ENCODE measurements at regions not wholly inside any gene's neighbourhood (a gene's known extent, or its start where the extent isn't known, plus 50 kb on each side); places are given as distances from the start of the nearest gene placed in this dataset.

- no peaks in the 10 kb centered on the region for H3K4me1 ChIP-seq
- H3K36me3 ChIP-seq (replicated peaks), result no peaks in the 10 kb centered on the region
- H3K9me3 ChIP-seq, result no peaks in the 10 kb centered on the region
- H3K27me3 ChIP-seq (ENCODE audit: low read depth), result no peaks in the 10 kb centered on the region
- no peak overlapping the region for H3K4me3 ChIP-seq
- in situ Hi-C loops (cut with MboI; ENCODE audit: low sequenced_read_pairs), result no loop called here
- DNase-seq (ENCODE audit: low spot score in 2 of 2), result no peak
These were observed 643.4 kb downstream of the DNAJB9 start for GRCh38 chr7:109213081-109213480.

- no peak overlapping the region for H3K4me3 ChIP-seq
- H3K27me3 ChIP-seq (ENCODE audit: low read depth), result no peaks in the 10 kb centered on the region
- no peak for DNase-seq (ENCODE audit: low spot score in 2 of 2)
- no peaks in the 10 kb centered on the region for H3K9me3 ChIP-seq
- H3K36me3 ChIP-seq (replicated peaks), result no peaks in the 10 kb centered on the region
- in situ Hi-C loops (cut with MboI; ENCODE audit: low sequenced_read_pairs), result no loop called here
- H3K4me1 ChIP-seq, result no peaks in the 10 kb centered on the region
These were observed 645.7 kb downstream of the DNAJB9 start for GRCh38 chr7:109215341-109215740.

- Histone ChIP-seq H3K36me3 (replicated peaks) (no peaks in the 10 kb centered on the region), H3K4me1 (no peaks in the 10 kb centered on the region)
These were observed 654.4 kb downstream of the DNAJB9 start for GRCh38 chr7:109224100-109224499.

GRCh38 chr7:109226699-109227098, 657.0 kb downstream of the DNAJB9 start:
- no peaks in the 10 kb centered on the region for H3K9me3 ChIP-seq
- no peaks in the 10 kb centered on the region for H3K27me3 ChIP-seq (ENCODE audit: low read depth)
- H3K4me3 ChIP-seq, result no peak overlapping the region
- no peaks in the 10 kb centered on the region for H3K4me1 ChIP-seq
- in situ Hi-C loops (cut with MboI; ENCODE audit: low sequenced_read_pairs), result no loop called here
- no peak for DNase-seq (ENCODE audit: low spot score in 2 of 2)
- H3K36me3 ChIP-seq (replicated peaks), result no peaks in the 10 kb centered on the region

More at GRCh38 chr7:109224100-109224499, 654.4 kb downstream of the DNAJB9 start:
- DNase-seq (ENCODE audit: low spot score in 2 of 2), result no peak
- in situ Hi-C loops (cut with MboI; ENCODE audit: low sequenced_read_pairs), result no loop called here
- H3K4me3 ChIP-seq, result no peak overlapping the region
- no peaks in the 10 kb centered on the region for H3K27me3 ChIP-seq (ENCODE audit: low read depth)
- H3K9me3 ChIP-seq, result no peaks in the 10 kb centered on the region

GRCh38 chr7:109235316-109235715, 665.6 kb downstream of the DNAJB9 start:
- Histone ChIP-seq H3K36me3 (replicated peaks) (no peaks in the 10 kb centered on the region), H3K4me1 (no peaks in the 10 kb centered on the region), H3K27me3 (ENCODE audit: low read depth) (no peaks in the 10 kb centered on the region), H3K4me3 (no peak overlapping the region), H3K9me3 (no peaks in the 10 kb centered on the region)
- DNase-seq (ENCODE audit: low spot score in 2 of 2), result no peak
- in situ Hi-C loops (cut with MboI; ENCODE audit: low sequenced_read_pairs), result no loop called here

GRCh38 chr7:109246330-109247077, 676.8 kb downstream of the DNAJB9 start:
- Histone ChIP-seq H3K36me3 (replicated peaks) (no peaks in the 10 kb centered on the region), H3K9me3 (no peaks in the 10 kb centered on the region), H3K4me3 (no peak overlapping the region), H3K4me1 (no peaks in the 10 kb centered on the region), H3K27me3 (ENCODE audit: low read depth) (0 out of 2 replicates have a peak, but pooled peaks cover 2% of the 10 kb centered on the region)
- in situ Hi-C loops (cut with MboI; ENCODE audit: low sequenced_read_pairs), result no loop called here
- DNase-seq (ENCODE audit: low spot score in 2 of 2), result no peak

- Histone ChIP-seq H3K36me3 (replicated peaks) (no peaks in the 10 kb centered on the region), H3K27me3 (ENCODE audit: low read depth) (no peaks in the 10 kb centered on the region), H3K4me1 (peaks cover 2% of the 10 kb centered on the region; the same call in 1 of the 2 replicates), H3K9me3 (no peaks in the 10 kb centered on the region), H3K4me3 (no peak overlapping the region)
- DNase-seq (ENCODE audit: low spot score in 2 of 2), result no peak
- in situ Hi-C loops (cut with MboI; ENCODE audit: low sequenced_read_pairs), result no loop called here
These were observed 687.3 kb downstream of the DNAJB9 start for GRCh38 chr7:109256762-109257560.

GRCh38 chr7:109259151-109259550, 689.5 kb downstream of the DNAJB9 start:
- Histone ChIP-seq H3K9me3 (no peaks in the 10 kb centered on the region), H3K36me3 (replicated peaks) (no peaks in the 10 kb centered on the region), H3K4me3 (no peak overlapping the region), H3K27me3 (ENCODE audit: low read depth) (no peaks in the 10 kb centered on the region), H3K4me1 (peaks cover 2% of the 10 kb centered on the region; the same call in 1 of the 2 replicates)
- in situ Hi-C loops (cut with MboI; ENCODE audit: low sequenced_read_pairs), result no loop called here
- peak; percentile 7 to 60 for DNase-seq (ENCODE audit: low spot score in 2 of 2)

- no peak for DNase-seq (ENCODE audit: low spot score in 2 of 2)
- in situ Hi-C loops (cut with MboI; ENCODE audit: low sequenced_read_pairs), result no loop called here
- H3K27me3 ChIP-seq (ENCODE audit: low read depth), result no peaks in the 10 kb centered on the region
- H3K9me3 ChIP-seq, result no peaks in the 10 kb centered on the region
- no peaks in the 10 kb centered on the region for H3K36me3 ChIP-seq (replicated peaks)
- no peak overlapping the region for H3K4me3 ChIP-seq
- peaks cover 2% of the 10 kb centered on the region; the same call in 1 of the 2 replicates for H3K4me1 ChIP-seq
These were observed 692.1 kb downstream of the DNAJB9 start for GRCh38 chr7:109261781-109262180.

GRCh38 chr7:109266610-109267009, 696.9 kb downstream of the DNAJB9 start:
- Histone ChIP-seq H3K9me3 (no peaks in the 10 kb centered on the region), H3K4me3 (no peak overlapping the region), H3K4me1 (no peaks in the 10 kb centered on the region), H3K36me3 (replicated peaks) (no peaks in the 10 kb centered on the region), H3K27me3 (ENCODE audit: low read depth) (no peaks in the 10 kb centered on the region)
- DNase-seq (ENCODE audit: low spot score in 2 of 2), result no peak
- in situ Hi-C loops (cut with MboI; ENCODE audit: low sequenced_read_pairs), result no loop called here

GRCh38 chr7:109276348-109276747, 706.7 kb downstream of the DNAJB9 start:
- in situ Hi-C loops (cut with MboI; ENCODE audit: low sequenced_read_pairs), result no loop called here
- no peaks in the 10 kb centered on the region for H3K27me3 ChIP-seq (ENCODE audit: low read depth)
- DNase-seq (ENCODE audit: low spot score in 2 of 2), result no peak

GRCh38 chr7:109282726-109283125, 713.1 kb downstream of the DNAJB9 start:
- Histone ChIP-seq H3K4me1 (no peaks in the 10 kb centered on the region), H3K36me3 (replicated peaks) (no peaks in the 10 kb centered on the region), H3K27me3 (ENCODE audit: low read depth) (no peaks in the 10 kb centered on the region), H3K4me3 (no peak overlapping the region), H3K9me3 (no peaks in the 10 kb centered on the region)
- no peak for DNase-seq (ENCODE audit: low spot score in 2 of 2)
- in situ Hi-C loops (cut with MboI; ENCODE audit: low sequenced_read_pairs), result no loop called here

More at GRCh38 chr7:109276348-109276747, 706.7 kb downstream of the DNAJB9 start:
- Histone ChIP-seq H3K4me1 (no peaks in the 10 kb centered on the region), H3K4me3 (no peak overlapping the region), H3K36me3 (replicated peaks) (no peaks in the 10 kb centered on the region), H3K9me3 (no peaks in the 10 kb centered on the region)

GRCh38 chr7:109284943-109285342, 715.3 kb downstream of the DNAJB9 start:
- in situ Hi-C loops (cut with MboI; ENCODE audit: low sequenced_read_pairs), result no loop called here
- no peaks in the 10 kb centered on the region for H3K27me3 ChIP-seq (ENCODE audit: low read depth)
- no peak for DNase-seq (ENCODE audit: low spot score in 2 of 2)
- no peaks in the 10 kb centered on the region for H3K4me1 ChIP-seq
- H3K4me3 ChIP-seq, result no peak overlapping the region
- H3K9me3 ChIP-seq, result no peaks in the 10 kb centered on the region
- H3K36me3 ChIP-seq (replicated peaks), result no peaks in the 10 kb centered on the region

- no peaks in the 10 kb centered on the region for H3K4me1 ChIP-seq
- in situ Hi-C loops (cut with MboI; ENCODE audit: low sequenced_read_pairs), result no loop called here
These were observed 725.5 kb downstream of the DNAJB9 start for GRCh38 chr7:109295158-109295557.

More at GRCh38 chr7:109295158-109295557, 725.5 kb downstream of the DNAJB9 start:
- no peak for DNase-seq (ENCODE audit: low spot score in 2 of 2)
- Histone ChIP-seq H3K36me3 (replicated peaks) (no peaks in the 10 kb centered on the region), H3K27me3 (ENCODE audit: low read depth) (no peaks in the 10 kb centered on the region), H3K9me3 (no peaks in the 10 kb centered on the region), H3K4me3 (no peak overlapping the region)
